ENCODE measurements at regions not wholly inside any gene's neighbourhood (a gene's known extent, or its start where the extent isn't known, plus 50 kb on each side); places are given as distances from the start of the nearest gene placed in this dataset.
"Not testable (repeated sequence)": the region's sequence is repeated elsewhere in the genome, so short reads cannot be mapped to it uniquely, and the experiment has no call there.

- Histone ChIP-seq H3K27ac (ENCODE audit: low read depth in 1 of 2, low read length in 1 of 2) (no peak overlapping the region), H3K36me3 (ENCODE audit: control insufficient read depth in 2 of 2, insufficient read depth in 2 of 2, low read length in 1 of 2) (no peaks in the 10 kb centered on the region), H3K4me3 (ENCODE audit: low read length in 2 of 2) (no peak overlapping the region), H3K27me3 (ENCODE audit: control insufficient read depth in 2 of 2, insufficient read depth in 1 of 2, low read length in 1 of 2) (no peaks in the 10 kb centered on the region), H3K4me1 (ENCODE audit: control insufficient read depth in 2 of 2, insufficient read depth in 2 of 2, low read length in 2 of 2) (no peaks in the 10 kb centered on the region), H3K9me3 (ENCODE audit: control insufficient read depth in 2 of 2, insufficient read depth in 1 of 2, low read length in 1 of 2) (no peaks in the 10 kb centered on the region)
- 93% methylated on average over 3 of the region's 3 CpGs for WGBS
- no peak for DNase-seq (ENCODE audit: low read depth in 6 of 9, low spot score in 9 of 9)
These were observed 293.6 kb downstream of the COL12A1 start for GRCh38 chr6:74912234-74912633.

DNA sequence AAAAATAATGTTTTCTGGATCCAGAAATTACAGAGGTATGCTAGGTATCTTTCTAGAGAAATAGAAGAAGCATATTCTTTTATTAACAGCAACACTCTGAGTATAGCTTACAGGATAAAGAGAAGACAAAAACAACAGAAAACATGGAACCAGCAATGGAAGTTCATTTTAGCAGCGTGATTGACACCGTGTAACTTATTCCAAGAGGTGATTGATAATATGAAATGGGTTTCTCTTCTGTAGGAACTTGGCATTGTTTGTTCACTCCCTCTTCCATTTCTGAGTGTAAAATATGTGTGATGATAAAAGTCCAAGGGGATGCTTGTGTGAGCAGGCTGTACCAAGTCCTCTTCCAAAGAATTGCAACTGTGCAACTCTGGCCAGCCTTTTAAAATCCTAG is 303.0 kb downstream of the COL12A1 start:
- DNase-seq (ENCODE audit: low read depth in 6 of 9, low spot score in 9 of 9) = no peak
- H3K27me3 ChIP-seq (ENCODE audit: control insufficient read depth in 2 of 2, insufficient read depth in 1 of 2, low read length in 1 of 2) = no peaks in the 10 kb centered on the region
- WGBS = 94% methylated on average over 2 of the region's 2 CpGs

GRCh38 chr6:74902089-74902488 is 303.8 kb downstream of the COL12A1 start:
- H3K4me3 ChIP-seq (ENCODE audit: low read length in 2 of 2) = no peak overlapping the region

More for the DNA sequence above, 303.0 kb downstream of the COL12A1 start:
- Histone ChIP-seq H3K27ac (ENCODE audit: low read depth in 1 of 2, low read length in 1 of 2) (no peak overlapping the region), H3K4me3 (ENCODE audit: low read length in 2 of 2) (no peak overlapping the region), H3K9me3 (ENCODE audit: control insufficient read depth in 2 of 2, insufficient read depth in 1 of 2, low read length in 1 of 2) (peaks cover 0 to 4% of the 10 kb centered on the region in 2 donors), H3K4me1 (ENCODE audit: control insufficient read depth in 2 of 2, insufficient read depth in 2 of 2, low read length in 2 of 2) (no peaks in the 10 kb centered on the region), H3K36me3 (ENCODE audit: control insufficient read depth in 2 of 2, insufficient read depth in 2 of 2, low read length in 1 of 2) (no peaks in the 10 kb centered on the region)

DNA sequence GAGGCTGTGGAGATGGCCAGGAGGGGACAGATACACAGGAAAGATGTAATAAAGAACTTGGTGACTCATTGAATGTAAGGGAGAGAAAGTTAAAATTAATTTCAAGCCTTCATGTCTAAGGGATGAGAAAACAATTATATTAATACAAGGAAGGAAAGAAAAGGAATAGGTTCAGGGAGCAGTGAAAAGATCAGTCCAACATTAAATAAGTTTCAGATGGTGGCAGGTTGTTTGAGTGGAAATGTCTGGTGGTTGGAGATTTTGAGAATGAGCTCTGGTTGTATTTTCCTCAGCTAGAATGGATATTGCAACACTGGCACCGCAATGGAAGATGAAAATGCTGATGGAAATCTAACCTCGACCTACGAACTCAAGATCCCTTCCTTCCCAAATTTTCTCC is 304.3 kb downstream of the COL12A1 start:
- no peak for DNase-seq (ENCODE audit: low read depth in 6 of 9, low spot score in 9 of 9)
- Histone ChIP-seq H3K27ac (ENCODE audit: low read depth in 1 of 2, low read length in 1 of 2) (no peak overlapping the region), H3K27me3 (ENCODE audit: control insufficient read depth in 2 of 2, insufficient read depth in 1 of 2, low read length in 1 of 2) (no peaks in the 10 kb centered on the region), H3K36me3 (ENCODE audit: control insufficient read depth in 2 of 2, insufficient read depth in 2 of 2, low read length in 1 of 2) (no peaks in the 10 kb centered on the region), H3K4me3 (ENCODE audit: low read length in 2 of 2) (no peak overlapping the region), H3K4me1 (ENCODE audit: control insufficient read depth in 2 of 2, insufficient read depth in 2 of 2, low read length in 2 of 2) (no peaks in the 10 kb centered on the region), H3K9me3 (ENCODE audit: control insufficient read depth in 2 of 2, insufficient read depth in 1 of 2, low read length in 1 of 2) (peaks cover 0 to 4% of the 10 kb centered on the region in 2 donors)
- 94% methylated on average over 3 of the region's 3 CpGs for WGBS

More at GRCh38 chr6:74902089-74902488, 303.8 kb downstream of the COL12A1 start:
- Histone ChIP-seq H3K9me3 (ENCODE audit: control insufficient read depth in 2 of 2, insufficient read depth in 1 of 2, low read length in 1 of 2) (peaks cover 0 to 4% of the 10 kb centered on the region in 2 donors), H3K4me1 (ENCODE audit: control insufficient read depth in 2 of 2, insufficient read depth in 2 of 2, low read length in 2 of 2) (no peaks in the 10 kb centered on the region), H3K36me3 (ENCODE audit: control insufficient read depth in 2 of 2, insufficient read depth in 2 of 2, low read length in 1 of 2) (no peaks in the 10 kb centered on the region), H3K27me3 (ENCODE audit: control insufficient read depth in 2 of 2, insufficient read depth in 1 of 2, low read length in 1 of 2) (no peaks in the 10 kb centered on the region), H3K27ac (ENCODE audit: low read depth in 1 of 2, low read length in 1 of 2) (no peak overlapping the region)
- WGBS = 91% methylated on average over 1 of the region's 1 CpG
- DNase-seq (ENCODE audit: low read depth in 6 of 9, low spot score in 9 of 9) = no peak

- H3K9me3 ChIP-seq (ENCODE audit: control insufficient read depth in 2 of 2, insufficient read depth in 1 of 2, low read length in 1 of 2) = peaks cover 0 to 4% of the 10 kb centered on the region in 2 donors
- H3K27ac ChIP-seq (ENCODE audit: low read depth in 1 of 2, low read length in 1 of 2) = no peak overlapping the region
- no peaks in the 10 kb centered on the region for H3K4me1 ChIP-seq (ENCODE audit: control insufficient read depth in 2 of 2, insufficient read depth in 2 of 2, low read length in 2 of 2)
- no peak overlapping the region for H3K4me3 ChIP-seq (ENCODE audit: low read length in 2 of 2)
- WGBS = 87% methylated on average over 4 of the region's 4 CpGs
- no peaks in the 10 kb centered on the region for H3K27me3 ChIP-seq (ENCODE audit: control insufficient read depth in 2 of 2, insufficient read depth in 1 of 2, low read length in 1 of 2)
- no peak for DNase-seq (ENCODE audit: low read depth in 6 of 9, low spot score in 9 of 9)
- H3K36me3 ChIP-seq (ENCODE audit: control insufficient read depth in 2 of 2, insufficient read depth in 2 of 2, low read length in 1 of 2) = no peaks in the 10 kb centered on the region
These were observed 306.4 kb downstream of the COL12A1 start for GRCh38 chr6:74899416-74899815.

DNA sequence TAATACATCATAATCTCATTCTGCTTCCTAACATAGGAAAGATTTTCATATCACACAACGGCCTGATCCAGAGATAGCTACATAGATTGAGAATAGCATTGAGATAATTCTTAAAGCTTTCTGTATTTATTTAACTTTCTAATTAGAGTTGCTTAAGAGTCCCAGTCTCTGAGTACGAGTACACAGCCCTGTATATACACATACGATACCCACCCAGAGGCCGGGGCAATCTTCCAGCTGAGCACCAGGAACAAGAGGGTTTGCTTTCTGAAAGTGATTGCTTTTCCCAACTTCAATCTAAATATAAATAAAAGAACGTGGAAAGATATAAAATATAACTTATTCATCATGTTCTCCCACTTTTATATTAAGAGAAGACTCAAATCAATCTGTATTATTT is 313.8 kb downstream of the COL12A1 start:
- Histone ChIP-seq H3K9me3 (ENCODE audit: control insufficient read depth in 2 of 2, insufficient read depth in 1 of 2, low read length in 1 of 2) (peaks cover 0 to 3% of the 10 kb centered on the region in 2 donors), H3K36me3 (ENCODE audit: control insufficient read depth in 2 of 2, insufficient read depth in 2 of 2, low read length in 1 of 2) (no peaks in the 10 kb centered on the region), H3K4me1 (ENCODE audit: control insufficient read depth in 2 of 2, insufficient read depth in 2 of 2, low read length in 2 of 2) (no peaks in the 10 kb centered on the region), H3K27ac (ENCODE audit: low read depth in 1 of 2, low read length in 1 of 2) (no peak overlapping the region), H3K4me3 (ENCODE audit: low read length in 2 of 2) (no peak overlapping the region), H3K27me3 (ENCODE audit: control insufficient read depth in 2 of 2, insufficient read depth in 1 of 2, low read length in 1 of 2) (no peaks in the 10 kb centered on the region)
- DNase-seq (ENCODE audit: low read depth in 6 of 9, low spot score in 9 of 9) = no peak
- WGBS = 87% methylated on average over 5 of the region's 5 CpGs

GRCh38 chr6:74891349-74891831 is 314.5 kb downstream of the COL12A1 start:
- H3K36me3 ChIP-seq (ENCODE audit: control insufficient read depth in 2 of 2, insufficient read depth in 2 of 2, low read length in 1 of 2) = no peaks in the 10 kb centered on the region
- no peak overlapping the region for H3K27ac ChIP-seq (ENCODE audit: low read depth in 1 of 2, low read length in 1 of 2)
- peaks cover 0 to 3% of the 10 kb centered on the region in 2 donors for H3K9me3 ChIP-seq (ENCODE audit: control insufficient read depth in 2 of 2, insufficient read depth in 1 of 2, low read length in 1 of 2)
- H3K4me3 ChIP-seq (ENCODE audit: low read length in 2 of 2) = no peak overlapping the region
- WGBS = 95% methylated on average over 4 of the region's 4 CpGs
- no peaks in the 10 kb centered on the region for H3K27me3 ChIP-seq (ENCODE audit: control insufficient read depth in 2 of 2, insufficient read depth in 1 of 2, low read length in 1 of 2)
- DNase-seq (ENCODE audit: low read depth in 6 of 9, low spot score in 9 of 9) = no peak
- H3K4me1 ChIP-seq (ENCODE audit: control insufficient read depth in 2 of 2, insufficient read depth in 2 of 2, low read length in 2 of 2) = no peaks in the 10 kb centered on the region

DNA sequence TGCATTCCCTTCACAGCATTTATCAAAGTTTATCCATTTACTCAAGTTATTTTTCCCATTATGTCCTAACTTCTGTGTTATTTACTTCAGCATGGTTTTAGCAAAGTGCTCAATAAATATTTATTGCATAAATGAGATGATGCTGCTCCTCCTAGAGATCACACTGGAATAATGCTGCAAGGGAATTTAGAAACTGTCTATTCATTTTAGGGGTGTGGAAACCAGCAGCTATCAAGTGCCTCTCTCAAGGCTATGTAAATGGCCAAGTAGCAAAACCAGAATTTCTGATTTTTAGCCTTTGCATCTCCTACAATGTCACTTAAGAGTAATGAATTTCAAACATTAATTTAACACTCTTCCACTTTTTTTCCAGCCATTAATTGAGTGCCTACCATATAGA is 316.2 kb downstream of the COL12A1 start:
- no peaks in the 10 kb centered on the region for H3K36me3 ChIP-seq (ENCODE audit: control insufficient read depth in 2 of 2, insufficient read depth in 2 of 2, low read length in 1 of 2)
- H3K9me3 ChIP-seq (ENCODE audit: control insufficient read depth in 2 of 2, insufficient read depth in 1 of 2, low read length in 1 of 2) = peaks cover 0 to 3% of the 10 kb centered on the region in 2 donors
- H3K27me3 ChIP-seq (ENCODE audit: control insufficient read depth in 2 of 2, insufficient read depth in 1 of 2, low read length in 1 of 2) = no peaks in the 10 kb centered on the region
- no peak overlapping the region for H3K4me3 ChIP-seq (ENCODE audit: low read length in 2 of 2)
- H3K4me1 ChIP-seq (ENCODE audit: control insufficient read depth in 2 of 2, insufficient read depth in 2 of 2, low read length in 2 of 2) = no peaks in the 10 kb centered on the region
- no peak for DNase-seq (ENCODE audit: low read depth in 6 of 9, low spot score in 9 of 9)
- no peak overlapping the region for H3K27ac ChIP-seq (ENCODE audit: low read depth in 1 of 2, low read length in 1 of 2)

- not testable (repeated sequence) for H3K9me3 ChIP-seq (ENCODE audit: control insufficient read depth in 2 of 2, insufficient read depth in 1 of 2, low read length in 1 of 2); H3K4me1 ChIP-seq (ENCODE audit: control insufficient read depth in 2 of 2, insufficient read depth in 2 of 2, low read length in 2 of 2); DNase-seq (ENCODE audit: low read depth in 6 of 9, low spot score in 9 of 9); H3K4me3 ChIP-seq (ENCODE audit: low read length in 2 of 2); H3K27ac ChIP-seq (ENCODE audit: low read depth in 1 of 2, low read length in 1 of 2); H3K27me3 ChIP-seq (ENCODE audit: control insufficient read depth in 2 of 2, insufficient read depth in 1 of 2, low read length in 1 of 2); H3K36me3 ChIP-seq (ENCODE audit: control insufficient read depth in 2 of 2, insufficient read depth in 2 of 2, low read length in 1 of 2)
- 95% methylated on average over 6 of the region's 6 CpGs for WGBS
These were observed 317.1 kb downstream of the COL12A1 start for GRCh38 chr6:74888741-74889140.

- Histone ChIP-seq H3K9me3 (ENCODE audit: control insufficient read depth in 2 of 2, insufficient read depth in 1 of 2, low read length in 1 of 2) (no peaks in the 10 kb centered on the region), H3K27ac (ENCODE audit: low read depth in 1 of 2, low read length in 1 of 2) (no peak overlapping the region), H3K4me1 (ENCODE audit: control insufficient read depth in 2 of 2, insufficient read depth in 2 of 2, low read length in 2 of 2) (no peaks in the 10 kb centered on the region), H3K27me3 (ENCODE audit: control insufficient read depth in 2 of 2, insufficient read depth in 1 of 2, low read length in 1 of 2) (no peaks in the 10 kb centered on the region), H3K4me3 (ENCODE audit: low read length in 2 of 2) (no peak overlapping the region), H3K36me3 (ENCODE audit: control insufficient read depth in 2 of 2, insufficient read depth in 2 of 2, low read length in 1 of 2) (no peaks in the 10 kb centered on the region)
- 99% methylated on average over 2 of the region's 2 CpGs for WGBS
- no peak for DNase-seq (ENCODE audit: low read depth in 6 of 9, low spot score in 9 of 9)
These were observed 325.9 kb downstream of the COL12A1 start for GRCh38 chr6:74879976-74880375.

Data from thymus (tissue), 11 donors.